ENCODE measurements at regions not wholly inside any gene's neighbourhood (a gene's known extent, or its start where the extent isn't known, plus 50 kb on each side); places are given as distances from the start of the nearest gene placed in this dataset.

DNA sequence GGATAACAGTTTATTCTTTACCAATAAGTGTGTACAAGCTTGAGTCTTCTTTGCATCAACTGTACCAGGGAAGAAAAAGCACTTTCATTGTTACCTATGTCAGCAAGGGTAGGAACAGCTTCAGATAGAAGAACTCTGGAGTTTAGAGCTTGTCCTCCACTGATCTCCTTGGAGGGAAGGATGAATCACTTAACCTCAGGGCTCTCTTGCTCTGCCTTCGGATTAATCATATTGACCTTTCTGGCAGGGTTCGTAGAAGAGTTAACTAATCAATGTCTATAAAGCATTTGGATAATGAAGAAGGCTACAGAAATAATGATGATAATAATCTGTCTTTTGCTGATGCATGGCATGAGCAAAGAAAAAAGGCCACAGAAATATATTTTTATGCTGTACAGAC, 339.5 kb upstream of the TPK1 start:
- no peak for DNase-seq (ENCODE audit: extremely low read depth, low read depth)
- TF ChIP-seq, protein P1, sequence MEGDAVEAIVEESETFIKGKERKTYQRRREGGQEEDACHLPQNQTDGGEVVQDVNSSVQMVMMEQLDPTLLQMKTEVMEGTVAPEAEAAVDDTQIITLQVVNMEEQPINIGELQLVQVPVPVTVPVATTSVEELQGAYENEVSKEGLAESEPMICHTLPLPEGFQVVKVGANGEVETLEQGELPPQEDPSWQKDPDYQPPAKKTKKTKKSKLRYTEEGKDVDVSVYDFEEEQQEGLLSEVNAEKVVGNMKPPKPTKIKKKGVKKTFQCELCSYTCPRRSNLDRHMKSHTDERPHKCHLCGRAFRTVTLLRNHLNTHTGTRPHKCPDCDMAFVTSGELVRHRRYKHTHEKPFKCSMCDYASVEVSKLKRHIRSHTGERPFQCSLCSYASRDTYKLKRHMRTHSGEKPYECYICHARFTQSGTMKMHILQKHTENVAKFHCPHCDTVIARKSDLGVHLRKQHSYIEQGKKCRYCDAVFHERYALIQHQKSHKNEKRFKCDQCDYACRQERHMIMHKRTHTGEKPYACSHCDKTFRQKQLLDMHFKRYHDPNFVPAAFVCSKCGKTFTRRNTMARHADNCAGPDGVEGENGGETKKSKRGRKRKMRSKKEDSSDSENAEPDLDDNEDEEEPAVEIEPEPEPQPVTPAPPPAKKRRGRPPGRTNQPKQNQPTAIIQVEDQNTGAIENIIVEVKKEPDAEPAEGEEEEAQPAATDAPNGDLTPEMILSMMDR (IDR thresholded peaks at IDR 0.05; ENCODE audit: low read depth, low read length) = no peak

DNA sequence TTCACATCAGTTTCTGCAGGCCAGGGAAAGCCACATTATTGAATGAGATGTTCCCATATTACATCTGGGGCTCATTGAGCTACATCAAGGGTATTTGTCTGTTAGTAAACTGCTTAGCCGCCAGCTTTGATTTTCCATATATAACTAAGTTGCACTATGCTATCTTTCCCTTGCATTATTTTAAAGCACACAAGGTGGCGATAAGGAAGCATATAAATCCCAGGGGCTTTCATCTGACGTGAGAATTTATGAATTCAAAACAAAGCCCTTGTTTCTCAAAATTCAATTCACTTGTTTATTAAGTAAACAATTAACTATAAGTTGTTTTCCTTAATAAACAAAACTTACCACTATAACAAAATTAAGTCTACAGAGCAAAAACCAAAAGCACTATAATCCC, 334.1 kb upstream of the TPK1 start:
- DNase-seq (ENCODE audit: extremely low read depth, low read depth) = no peak
- TF ChIP-seq, protein P1 (IDR thresholded peaks at IDR 0.05; ENCODE audit: low read depth, low read length) = no peak

DNA sequence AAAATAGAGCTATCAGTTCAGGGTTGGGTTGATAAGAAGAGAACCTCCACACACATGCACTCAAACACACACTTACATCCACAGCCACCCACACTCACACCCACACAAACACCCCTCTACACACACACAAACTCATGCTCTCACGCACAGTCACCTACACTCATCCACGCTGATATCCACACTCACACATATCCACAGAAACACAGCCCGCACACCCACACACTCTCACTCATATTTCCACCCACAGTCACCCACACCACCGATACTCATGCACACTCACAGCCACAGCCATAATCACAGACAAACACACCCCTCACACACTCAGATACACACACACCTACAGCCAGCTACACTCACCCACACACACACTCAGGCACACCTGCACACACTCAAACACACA, 333.0 kb upstream of the TPK1 start:
- DNase-seq (ENCODE audit: extremely low read depth, low read depth) = no peak
- TF ChIP-seq, protein P1 (IDR thresholded peaks at IDR 0.05; ENCODE audit: low read depth, low read length) = no peak

DNA sequence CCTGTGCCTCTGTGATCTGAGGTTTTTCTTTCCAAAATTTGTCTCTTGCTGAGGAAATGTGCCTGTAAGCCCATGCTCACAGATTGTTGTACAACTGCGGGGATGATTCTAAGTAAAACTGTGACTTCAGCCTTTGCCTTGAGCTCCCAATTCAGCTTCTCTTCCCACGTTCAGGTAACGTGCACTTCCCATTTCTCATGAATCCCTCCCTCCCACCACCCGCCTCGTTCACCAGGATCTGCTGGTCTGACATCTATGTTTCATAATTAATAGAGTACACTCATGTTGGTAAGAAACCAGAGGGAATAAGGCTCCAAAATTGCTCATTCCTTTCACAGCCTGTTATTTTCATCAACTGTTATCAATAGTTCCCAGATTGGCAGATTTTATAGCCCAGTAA, 332.6 kb upstream of the TPK1 start:
- TF ChIP-seq, protein P1 (IDR thresholded peaks at IDR 0.05; ENCODE audit: low read depth, low read length) = no peak
- no peak for DNase-seq (ENCODE audit: extremely low read depth, low read depth)

DNA sequence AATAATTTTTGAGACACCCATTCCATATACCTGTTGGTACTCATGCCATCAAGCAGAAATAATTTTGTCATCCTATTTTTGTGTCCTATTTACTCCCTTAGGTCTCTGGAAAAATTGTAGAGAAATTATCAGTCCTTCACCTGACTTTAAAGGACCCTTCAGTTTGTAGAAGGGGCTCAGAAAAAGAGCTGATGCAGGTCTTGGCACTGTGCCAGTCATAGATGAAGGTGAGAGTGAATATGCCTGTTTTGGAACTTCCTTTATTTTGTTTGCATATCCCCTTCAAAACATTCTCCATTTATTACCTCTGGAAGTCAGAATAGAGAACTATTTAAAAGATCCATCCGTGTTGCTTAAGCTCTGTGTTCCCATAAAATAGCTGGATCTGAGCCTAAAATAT, 321.0 kb upstream of the TPK1 start:
- TF ChIP-seq, protein P1 (IDR thresholded peaks at IDR 0.05; ENCODE audit: low read depth, low read length) = no peak

DNA sequence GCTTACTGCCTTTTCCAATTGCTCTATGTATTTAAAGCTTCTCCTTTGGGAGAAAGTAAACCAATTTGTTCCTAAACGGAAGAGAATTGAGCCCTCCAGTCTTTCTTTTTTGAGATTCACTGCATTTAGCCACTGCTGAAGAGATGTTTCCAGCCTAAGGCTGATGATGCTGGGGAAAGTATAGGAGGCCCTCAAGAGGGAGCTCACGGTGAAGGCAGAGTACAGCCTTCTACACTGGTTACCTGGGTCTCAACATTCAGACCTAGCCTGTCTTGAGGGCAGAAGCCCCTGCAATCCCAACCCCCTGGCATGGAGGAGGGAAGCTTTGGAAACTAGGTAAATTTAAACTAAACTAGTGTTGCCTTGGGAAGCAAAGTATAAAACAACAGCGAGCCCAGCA, 316.7 kb upstream of the TPK1 start:
- DNase-seq (ENCODE audit: extremely low read depth, low read depth) = no peak

More for the DNA sequence above, 321.0 kb upstream of the TPK1 start:
- DNase-seq (ENCODE audit: extremely low read depth, low read depth) = no peak

DNA sequence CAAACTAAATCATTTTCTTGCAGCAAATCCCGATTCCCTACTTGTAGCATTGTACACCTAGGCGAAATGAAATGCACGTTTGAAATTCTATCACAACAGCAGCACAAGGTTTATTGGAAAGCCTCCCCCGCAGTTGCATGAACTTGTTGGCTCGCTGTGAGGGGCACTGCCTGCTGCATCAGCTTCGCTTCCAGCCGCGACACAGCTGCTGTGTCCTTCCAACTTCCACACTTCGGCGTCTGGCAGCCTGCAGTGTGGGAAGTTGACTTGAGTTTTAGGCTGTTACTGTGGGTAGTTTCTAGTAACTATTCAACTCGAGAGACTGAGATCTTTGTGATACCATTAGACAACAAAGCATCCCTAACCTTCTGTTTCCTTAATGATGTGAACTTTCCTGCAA, 315.8 kb upstream of the TPK1 start:
- TF ChIP-seq, protein P1 (IDR thresholded peaks at IDR 0.05; ENCODE audit: low read depth, low read length) = no peak
- no peak for DNase-seq (ENCODE audit: extremely low read depth, low read depth)

More for the DNA sequence above, 316.7 kb upstream of the TPK1 start:
- TF ChIP-seq, protein P1 (IDR thresholded peaks at IDR 0.05; ENCODE audit: low read depth, low read length) = no peak

Measured in AG09319 (cell line).